GM23338 (cell line): ENCODE measurements at regions not wholly inside any gene's neighbourhood (a gene's known extent, or its start where the extent isn't known, plus 50 kb on each side); places are given as distances from the start of the nearest gene placed in this dataset.

Experiments used
- ATAC-seq: fragments of 200-7000 bp; cut with Tn5 transposase; 3 replicates; pipeline ENCODE4 v1.9.1; 2020
- DNase-seq: peaks from one replicate; pipeline ENCODE4 v3.0.0-alpha.2; 2015; ENCODE audit warnings: low spot score
- H2AFZ ChIP-seq: fragments of 200-600 bp; sonication (generic); 2 replicates; pipeline ENCODE4 v1.8.0; 2016; ENCODE audit warnings: antibody characterized with exemption, mild to moderate bottlenecking, moderate library complexity
- H3F3A ChIP-seq: fragments of 200-600 bp; sonication (generic); replicated peaks from 2 replicates; pipeline ENCODE4 v1.8.0; 2017; ENCODE audit warnings: antibody characterized with exemption, mixed run types, low read depth
- H3K27ac ChIP-seq: fragments of 200-600 bp; sonication (generic); 2 replicates; pipeline ENCODE4 v1.6.1; 2016; ENCODE audit warnings: low read depth
- H3K27me3 ChIP-seq: fragments of 200-600 bp; sonication (generic); 2 replicates; pipeline ENCODE4 v1.8.0; 2016; ENCODE audit warnings: mild to moderate bottlenecking, mixed run types, moderate library complexity; ENCODE audit not compliant: insufficient read depth
- H3K36me3 ChIP-seq: fragments of 200-600 bp; sonication (generic); 2 replicates; pipeline ENCODE4 v1.8.0; 2016; ENCODE audit warnings: mild to moderate bottlenecking; ENCODE audit not compliant: insufficient read depth
- H3K4me1 ChIP-seq: fragments of 200-600 bp; sonication (generic); 2 replicates; pipeline ENCODE4 v1.8.0; 2016; ENCODE audit warnings: mild to moderate bottlenecking, moderate library complexity; ENCODE audit not compliant: insufficient read depth
- H3K4me2 ChIP-seq: fragments of 200-600 bp; sonication (generic); 2 replicates; pipeline ENCODE4 v1.7.1; 2017; ENCODE audit warnings: mixed run types
- H3K4me3 ChIP-seq: fragments of 200-600 bp; sonication (generic); 2 replicates; pipeline ENCODE4 v1.6.1; 2016; ENCODE audit warnings: mixed run types
- H3K79me2 ChIP-seq: fragments of 200-600 bp; sonication (generic); replicated peaks from 2 replicates; pipeline ENCODE4 v1.8.0; 2017; ENCODE audit warnings: mild to moderate bottlenecking; ENCODE audit not compliant: insufficient read depth
- H3K9me2 ChIP-seq: fragments of 200-600 bp; sonication (generic); 2 replicates; pipeline ENCODE4 v1.8.0; 2017; ENCODE audit not compliant: insufficient read depth
- H4K20me1 ChIP-seq: fragments of 200-600 bp; sonication (generic); replicated peaks from 2 replicates; pipeline ENCODE4 v1.8.0; 2017; ENCODE audit warnings: mild to moderate bottlenecking; ENCODE audit not compliant: insufficient read depth
- H3K27ac Mint-ChIP-seq: 2 replicates; pipeline ENCODE4 v1.8.0; 2020; ENCODE audit warnings: inconsistent platforms, mild to moderate bottlenecking, moderate library complexity, mixed read lengths
- H3K27me3 Mint-ChIP-seq: 3 replicates; pipeline ENCODE4 v1.8.0; 2022; ENCODE audit warnings: low read depth, mild to moderate bottlenecking, moderate library complexity, mixed read lengths, inconsistent platforms; ENCODE audit not compliant: insufficient read depth, poor library complexity
- H3K36me3 Mint-ChIP-seq: 3 replicates; pipeline ENCODE4 v1.8.0; 2021; ENCODE audit warnings: low read depth, mild to moderate bottlenecking, inconsistent platforms, moderate library complexity, mixed read lengths
- H3K4me1 Mint-ChIP-seq: 3 replicates; pipeline ENCODE4 v1.8.0; 2020; ENCODE audit warnings: mild to moderate bottlenecking, inconsistent platforms, mixed read lengths
- H3K4me3 Mint-ChIP-seq: 3 replicates; pipeline ENCODE4 v1.8.0; 2021; ENCODE audit warnings: moderate library complexity, mild to moderate bottlenecking, inconsistent platforms, mixed read lengths
- H3K9me3 Mint-ChIP-seq: 3 replicates; pipeline ENCODE4 v1.8.0; 2020; ENCODE audit warnings: moderate library complexity, mild to moderate bottlenecking, inconsistent platforms, mixed read lengths
- CREB1 ChIP-seq: fragments of 250-450 bp; sonication (Bioruptor Pico); IDR thresholded peaks from 2 replicates; pipeline ENCODE4 v1.5.0; 2020; ENCODE audit warnings: low read depth, mild to moderate bottlenecking, moderate library complexity
- CTCF ChIP-seq, 2 experiments: fragments of 200-600 bp in 1 of 2; sonication (generic) in 1 of 2; conservative IDR thresholded peaks; 2 replicates each; pipeline versions ENCODE4 v1.5.1 to v1.6.1; 2016 to 2017; ENCODE audit warnings: antibody characterized with exemption in 2 of 2, low read depth in 2 of 2, mild to moderate bottlenecking in 2 of 2, moderate library complexity in 1 of 2
- EZH2 ChIP-seq: fragments of 200-600 bp; sonication (generic); IDR thresholded peaks from one replicate; pipeline ENCODE4 v1.8.0; 2017; ENCODE audit warnings: antibody characterized with exemption, mild to moderate bottlenecking, low read depth; ENCODE audit not compliant: unreplicated experiment
- EZH2phosphoT487 ChIP-seq: fragments of 200-600 bp; sonication (generic); IDR thresholded peaks from one replicate; pipeline ENCODE4 v1.8.1; 2018; ENCODE audit warnings: antibody characterized with exemption; ENCODE audit not compliant: unreplicated experiment
- JUNB ChIP-seq: IDR thresholded peaks from one replicate; pipeline ENCODE4 v1.6.1; 2016; ENCODE audit warnings: antibody characterized with exemption; ENCODE audit not compliant: unreplicated experiment
- NANOG ChIP-seq: IDR thresholded peaks from 2 replicates; pipeline ENCODE4 v1.6.1; 2016; ENCODE audit warnings: antibody characterized with exemption, borderline replicate concordance
- POLR2AphosphoS5 ChIP-seq: IDR thresholded peaks from 2 replicates; pipeline ENCODE4 v1.6.1; 2016; ENCODE audit warnings: antibody characterized with exemption, low read depth
- STAT1 ChIP-seq: IDR thresholded peaks from one replicate; pipeline ENCODE4 v1.6.1; 2016; ENCODE audit warnings: antibody characterized with exemption; ENCODE audit not compliant: unreplicated experiment
- ZNF114 ChIP-seq: fragments of 250-450 bp; sonication (Bioruptor Pico); IDR thresholded peaks from 2 replicates; pipeline ENCODE4 v1.5.0; 2020; ENCODE audit warnings: mild to moderate bottlenecking, moderate library complexity
- ZNF331 ChIP-seq: fragments of 250-450 bp; sonication (Bioruptor Pico); IDR thresholded peaks from 2 replicates; pipeline ENCODE4 v1.5.0; 2020; ENCODE audit warnings: low read depth, mild to moderate bottlenecking, moderate library complexity
- ZNF462 ChIP-seq: fragments of 250-450 bp; sonication (Bioruptor Pico); IDR thresholded peaks from 2 replicates; pipeline ENCODE4 v1.5.0; 2020; ENCODE audit warnings: mild to moderate bottlenecking, moderate library complexity
- TF ChIP-seq, protein P1 (sequence below): IDR thresholded peaks from one replicate; pipeline ENCODE4 v1.6.1; 2018; ENCODE audit warnings: antibody characterized with exemption; ENCODE audit not compliant: unreplicated experiment
- TF ChIP-seq, protein P2 (sequence below): IDR thresholded peaks from 2 replicates; pipeline ENCODE4 v1.6.1; 2016; ENCODE audit warnings: antibody characterized with exemption

GRCh38 chr12:60271816-60272215, 676.0 kb downstream of the SLC16A7 start:
- Histone ChIP-seq H3K4me1 (no peaks in the 10 kb centered on the region), H3F3A (no peaks in the 10 kb centered on the region), H2AFZ (no peak overlapping the region), H3K9me2 (no peaks in the 10 kb centered on the region), H3K4me2 (no peak overlapping the region), H4K20me1 (no peaks in the 10 kb centered on the region), H3K36me3 (no peaks in the 10 kb centered on the region), H3K79me2 (no peaks in the 10 kb centered on the region), H3K27me3 (no peaks in the 10 kb centered on the region), H3K27ac (no peak overlapping the region), H3K4me3 (no peak overlapping the region)
- Mint-ChIP-seq H3K27ac (no peak overlapping the region), H3K4me3 (no peak overlapping the region), H3K4me1 (no peaks in the 10 kb centered on the region), H3K27me3 (no peaks in the 10 kb centered on the region), H3K36me3 (peaks cover 3% of the 10 kb centered on the region; the same call in 1 of the 3 replicates), H3K9me3 (peaks cover 6% of the 10 kb centered on the region)
- TF ChIP-seq ZNF114 (CRISPR knock-in tag) (no peak), CTCF (conservative IDR thresholded peaks at IDR 0.05; ENCODE audit: low read depth in 2 of 2) (no peak), CREB1 (CRISPR knock-in tag) (no peak), EZH2phosphoT487 (no peak), POLR2AphosphoS5 (no peak), JUNB (no peak), STAT1 (no peak), ZNF462 (no peak), EZH2 (no peak), ZNF331 (CRISPR knock-in tag) (no peak), NANOG (no peak)
- TF ChIP-seq, protein P1, sequence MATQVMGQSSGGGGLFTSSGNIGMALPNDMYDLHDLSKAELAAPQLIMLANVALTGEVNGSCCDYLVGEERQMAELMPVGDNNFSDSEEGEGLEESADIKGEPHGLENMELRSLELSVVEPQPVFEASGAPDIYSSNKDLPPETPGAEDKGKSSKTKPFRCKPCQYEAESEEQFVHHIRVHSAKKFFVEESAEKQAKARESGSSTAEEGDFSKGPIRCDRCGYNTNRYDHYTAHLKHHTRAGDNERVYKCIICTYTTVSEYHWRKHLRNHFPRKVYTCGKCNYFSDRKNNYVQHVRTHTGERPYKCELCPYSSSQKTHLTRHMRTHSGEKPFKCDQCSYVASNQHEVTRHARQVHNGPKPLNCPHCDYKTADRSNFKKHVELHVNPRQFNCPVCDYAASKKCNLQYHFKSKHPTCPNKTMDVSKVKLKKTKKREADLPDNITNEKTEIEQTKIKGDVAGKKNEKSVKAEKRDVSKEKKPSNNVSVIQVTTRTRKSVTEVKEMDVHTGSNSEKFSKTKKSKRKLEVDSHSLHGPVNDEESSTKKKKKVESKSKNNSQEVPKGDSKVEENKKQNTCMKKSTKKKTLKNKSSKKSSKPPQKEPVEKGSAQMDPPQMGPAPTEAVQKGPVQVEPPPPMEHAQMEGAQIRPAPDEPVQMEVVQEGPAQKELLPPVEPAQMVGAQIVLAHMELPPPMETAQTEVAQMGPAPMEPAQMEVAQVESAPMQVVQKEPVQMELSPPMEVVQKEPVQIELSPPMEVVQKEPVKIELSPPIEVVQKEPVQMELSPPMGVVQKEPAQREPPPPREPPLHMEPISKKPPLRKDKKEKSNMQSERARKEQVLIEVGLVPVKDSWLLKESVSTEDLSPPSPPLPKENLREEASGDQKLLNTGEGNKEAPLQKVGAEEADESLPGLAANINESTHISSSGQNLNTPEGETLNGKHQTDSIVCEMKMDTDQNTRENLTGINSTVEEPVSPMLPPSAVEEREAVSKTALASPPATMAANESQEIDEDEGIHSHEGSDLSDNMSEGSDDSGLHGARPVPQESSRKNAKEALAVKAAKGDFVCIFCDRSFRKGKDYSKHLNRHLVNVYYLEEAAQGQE = no peak
- TF ChIP-seq, protein P2, sequence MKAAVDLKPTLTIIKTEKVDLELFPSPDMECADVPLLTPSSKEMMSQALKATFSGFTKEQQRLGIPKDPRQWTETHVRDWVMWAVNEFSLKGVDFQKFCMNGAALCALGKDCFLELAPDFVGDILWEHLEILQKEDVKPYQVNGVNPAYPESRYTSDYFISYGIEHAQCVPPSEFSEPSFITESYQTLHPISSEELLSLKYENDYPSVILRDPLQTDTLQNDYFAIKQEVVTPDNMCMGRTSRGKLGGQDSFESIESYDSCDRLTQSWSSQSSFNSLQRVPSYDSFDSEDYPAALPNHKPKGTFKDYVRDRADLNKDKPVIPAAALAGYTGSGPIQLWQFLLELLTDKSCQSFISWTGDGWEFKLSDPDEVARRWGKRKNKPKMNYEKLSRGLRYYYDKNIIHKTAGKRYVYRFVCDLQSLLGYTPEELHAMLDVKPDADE = no peak
- DNase-seq (no peak), ATAC-seq (no peak)
